Body of pancreas (tissue), 4 donors: ENCODE measurements at regions not wholly inside any gene's neighbourhood (a gene's known extent, or its start where the extent isn't known, plus 50 kb on each side); places are given as distances from the start of the nearest gene placed in this dataset.

Experiments
- ATAC-seq: fragments of 150-250 bp; one replicate; pipeline ENCODE4 v1.9.1; 2016
- DNase-seq, 4 donors: peaks; one replicate each; pipeline ENCODE4 v3.0.0-alpha.2; 2019
- H3K27ac ChIP-seq, 4 donors: fragments of 200-600 bp; sonication (generic); 1 replicate in 3 of 4; 2 replicates in 1 of 4; pipeline versions ENCODE4 v1.5.1 to v1.6.1; 2016 to 2019; ENCODE audit warnings: mild to moderate bottlenecking in 1 of 4, mixed read lengths in 1 of 4, moderate library complexity in 1 of 4
- H3K27me3 ChIP-seq, 2 donors: fragments of 200-600 bp; sonication (generic); one replicate each; pipeline ENCODE4 v1.6.0; 2016; ENCODE audit warnings: mild to moderate bottlenecking in 1 of 2
- H3K36me3 ChIP-seq, 2 donors: fragments of 200-600 bp; sonication (generic); replicated peaks in 1 of 2; 2 replicates each; pipeline ENCODE4 v1.5.1; 2016; ENCODE audit warnings: low read depth in 2 of 2; ENCODE audit not compliant: insufficient read depth in 1 of 2
- H3K4me1 ChIP-seq: fragments of 200-600 bp; sonication (generic); one replicate; pipeline ENCODE4 v1.6.0; 2016
- H3K4me3 ChIP-seq, 2 donors: fragments of 200-600 bp; sonication (generic); 1 replicate in 1 of 2; 2 replicates in 1 of 2; pipeline ENCODE4 v1.5.1; 2016 to 2019
- H3K9me3 ChIP-seq, 3 donors: fragments of 200-600 bp; sonication (generic); 1 replicate in 2 of 3; 2 replicates in 1 of 3; pipeline ENCODE4 v1.5.1; 2016
- CTCF ChIP-seq, 7 experiments: fragments of 450-650 bp in 4 of 7; fragments of 200-600 bp in 3 of 7; sonication (generic) in 3 of 7; IDR thresholded peaks; one replicate each; pipeline ENCODE4 v1.5.1; 2016 to 2019; ENCODE audit warnings: antibody characterized with exemption in 7 of 7
- POLR2A ChIP-seq, 3 donors: fragments of 450-650 bp; IDR thresholded peaks; one replicate each; pipeline ENCODE4 v1.6.1; 2016; ENCODE audit warnings: antibody characterized with exemption in 3 of 3, mild to moderate bottlenecking in 2 of 3
- WGBS, 2 donors: methylation state at CpG; one replicate each; pipeline ENCODE4 v1.1.5; 2017; 5-methylcytosine and 5-hydroxymethylcytosine counted together
- intact Hi-C: fragments of 100-400 bp; cut with DNase I; formaldehyde crosslinking; loops from one replicate; pipeline ENCODE4 v1.15.1; 2023

GRCh38 chr2:192886636-192887035 lies 691.9 kb upstream of the TMEFF2 start:
- no peak for ATAC-seq
- 17 to 23% methylated on average over 1 of the region's 1 CpG for WGBS, 2 donors
- Histone ChIP-seq H3K27ac (no peak overlapping the region), H3K27me3 (no peaks in the 10 kb centered on the region), H3K9me3 (no peaks in the 10 kb centered on the region), H3K36me3 (no peaks in the 10 kb centered on the region), H3K4me3 (no peak overlapping the region), H3K4me1 (no peaks in the 10 kb centered on the region)
- intact Hi-C loops = no loop called here
- TF ChIP-seq CTCF (IDR thresholded peaks at IDR 0.05) (no peak), POLR2A (IDR thresholded peaks at IDR 0.05) (no peak)
- DNase-seq = no peak

- intact Hi-C loops = no loop called here
- no peak for TF ChIP-seq POLR2A (IDR thresholded peaks at IDR 0.05)
- no peak for TF ChIP-seq CTCF (IDR thresholded peaks at IDR 0.05)
Measured at GRCh38 chr2:192885569-192886160, 690.9 kb upstream of the TMEFF2 start.

GRCh38 chr2:192877159-192877558 lies 682.4 kb upstream of the TMEFF2 start:
- H3K27me3 ChIP-seq = no peaks in the 10 kb centered on the region
- H3K9me3 ChIP-seq = no peaks in the 10 kb centered on the region
- TF ChIP-seq CTCF (IDR thresholded peaks at IDR 0.05) (no peak), POLR2A (IDR thresholded peaks at IDR 0.05) (no peak)
- H3K4me1 ChIP-seq = no peaks in the 10 kb centered on the region
- no peaks in the 10 kb centered on the region for H3K36me3 ChIP-seq
- no peak overlapping the region for H3K4me3 ChIP-seq
- no peak overlapping the region for H3K27ac ChIP-seq
- ATAC-seq (no peak), DNase-seq (no peak)
- intact Hi-C loops = no loop called here
- WGBS, 2 donors = 52 to 58% methylated on average over 3 of the region's 3 CpGs

More at GRCh38 chr2:192885569-192886160, 690.9 kb upstream of the TMEFF2 start:
- no peak overlapping the region for H3K27ac ChIP-seq
- no peak overlapping the region for H3K4me3 ChIP-seq
- 11 to 14% methylated on average over 4 of the region's 4 CpGs for WGBS, 2 donors
- no peak for ATAC-seq
- no peak for DNase-seq
- no peaks in the 10 kb centered on the region for H3K4me1 ChIP-seq
- no peaks in the 10 kb centered on the region for H3K27me3 ChIP-seq
- no peaks in the 10 kb centered on the region for H3K36me3 ChIP-seq
- H3K9me3 ChIP-seq = no peaks in the 10 kb centered on the region

GRCh38 chr2:192876698-192877097 lies 682.0 kb upstream of the TMEFF2 start:
- no peaks in the 10 kb centered on the region for H3K36me3 ChIP-seq
- WGBS, 2 donors = 52 to 53% methylated on average over 2 of the region's 2 CpGs

More at GRCh38 chr2:192876698-192877097, 682.0 kb upstream of the TMEFF2 start:
- Histone ChIP-seq H3K4me3 (no peak overlapping the region), H3K4me1 (no peaks in the 10 kb centered on the region), H3K9me3 (no peaks in the 10 kb centered on the region), H3K27me3 (no peaks in the 10 kb centered on the region), H3K27ac (no peak overlapping the region)
- intact Hi-C loops = no loop called here
- ATAC-seq (no peak), DNase-seq (no peak)
- TF ChIP-seq CTCF (IDR thresholded peaks at IDR 0.05) = no peak
- TF ChIP-seq POLR2A (IDR thresholded peaks at IDR 0.05) = no peak
